GM18868 (cell line): ENCODE measurements at regions not wholly inside any gene's neighbourhood (a gene's known extent, or its start where the extent isn't known, plus 50 kb on each side); places are given as distances from the start of the nearest gene placed in this dataset.

ENCODE experiments used
- ATAC-seq: cut with Tn5 transposase; IDR thresholded peaks from one replicate; pipeline ENCODE4 v1.9.1; 2021; ENCODE audit warnings: mild to moderate bottlenecking, moderate library complexity; ENCODE audit not compliant: unreplicated experiment

- peak; percentile 62 for ATAC-seq
Observed at GRCh38 chr13:108360139-108360538, 90.6 kb downstream of the TNFSF13B start.

- ATAC-seq: no peak
Observed at GRCh38 chr13:108361769-108362168, 92.3 kb downstream of the TNFSF13B start.

DNA sequence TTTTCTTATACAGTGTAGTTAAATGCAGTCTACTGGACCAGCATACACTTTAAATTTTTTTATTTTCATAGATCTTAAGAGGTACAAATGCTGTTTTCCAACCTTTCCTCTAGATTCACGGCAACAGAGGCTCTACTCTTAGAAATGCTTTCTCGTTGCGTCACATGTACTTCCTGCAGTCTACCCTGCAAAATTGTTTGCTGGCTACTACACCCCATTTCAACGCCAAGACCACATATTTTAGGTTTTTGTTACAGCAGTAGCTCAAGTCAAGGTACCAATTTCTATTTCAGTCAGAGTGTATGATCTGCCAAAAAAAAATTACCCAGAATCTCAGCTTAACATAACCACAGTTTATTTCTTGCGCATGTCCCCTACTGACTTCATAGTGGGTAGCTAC is 94.1 kb downstream of the TNFSF13B start:
- no peak for ATAC-seq

DNA sequence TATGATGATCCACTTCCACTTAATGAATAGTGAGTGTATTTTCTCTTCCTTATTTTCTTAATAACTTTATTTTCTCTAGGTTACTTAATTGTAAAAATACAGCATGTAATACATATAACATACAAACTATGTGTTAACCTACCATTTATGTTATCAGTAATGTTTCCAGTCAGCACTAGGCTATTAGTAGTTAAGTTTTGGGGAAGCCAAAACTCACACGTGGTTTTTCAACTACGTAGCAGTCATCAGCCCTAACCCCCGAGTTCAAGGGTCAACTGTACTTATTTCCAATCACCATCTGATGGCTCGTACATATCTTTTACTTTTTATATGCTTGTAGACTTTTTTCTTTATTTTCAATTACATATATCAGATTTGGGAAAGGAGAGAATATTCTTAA is 95.7 kb downstream of the TNFSF13B start:
- no peak for ATAC-seq

- no peak for ATAC-seq
Observed at GRCh38 chr13:108368250-108368905, 98.9 kb downstream of the TNFSF13B start.

DNA sequence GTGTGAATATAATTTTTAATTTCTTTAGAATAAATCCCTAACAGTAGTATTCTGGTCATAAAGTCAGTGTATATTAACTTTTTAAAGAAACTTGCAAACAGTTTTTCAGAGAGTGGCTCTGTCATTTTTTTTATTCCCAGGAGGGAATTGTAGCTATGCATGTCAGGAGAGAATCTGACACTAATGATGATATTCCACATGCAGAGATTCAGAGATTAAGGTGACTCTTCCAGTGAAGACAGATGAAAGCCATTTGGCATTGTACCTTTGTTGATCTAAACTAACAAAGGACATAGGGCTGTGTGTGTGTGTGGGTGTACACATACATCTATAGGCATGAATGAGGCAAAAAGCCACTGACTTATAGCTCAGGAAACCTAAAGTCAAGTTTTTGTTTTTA is 99.9 kb downstream of the TNFSF13B start:
- ATAC-seq: no peak

DNA sequence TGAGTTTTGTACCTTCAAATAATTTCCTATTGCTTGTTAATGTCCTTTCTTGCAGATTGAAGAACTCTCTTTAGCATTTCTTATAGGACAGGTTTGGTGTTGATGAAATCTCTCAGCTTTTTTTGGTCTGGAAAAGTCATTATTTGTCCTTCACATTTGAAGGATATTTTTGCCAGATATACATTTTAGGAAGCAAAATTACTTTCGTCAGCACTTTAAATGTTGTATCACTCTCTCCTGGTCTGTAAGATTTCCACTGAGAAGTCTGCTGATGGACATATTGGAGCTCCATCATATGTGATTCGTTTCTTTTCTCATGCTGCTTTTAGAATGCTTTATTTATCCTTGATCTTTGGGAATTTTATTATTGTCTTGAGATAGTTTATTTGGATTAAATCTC is 105.5 kb downstream of the TNFSF13B start:
- no peak for ATAC-seq

GRCh38 chr13:108375772-108376171 is 106.3 kb downstream of the TNFSF13B start:
- no peak for ATAC-seq

DNA sequence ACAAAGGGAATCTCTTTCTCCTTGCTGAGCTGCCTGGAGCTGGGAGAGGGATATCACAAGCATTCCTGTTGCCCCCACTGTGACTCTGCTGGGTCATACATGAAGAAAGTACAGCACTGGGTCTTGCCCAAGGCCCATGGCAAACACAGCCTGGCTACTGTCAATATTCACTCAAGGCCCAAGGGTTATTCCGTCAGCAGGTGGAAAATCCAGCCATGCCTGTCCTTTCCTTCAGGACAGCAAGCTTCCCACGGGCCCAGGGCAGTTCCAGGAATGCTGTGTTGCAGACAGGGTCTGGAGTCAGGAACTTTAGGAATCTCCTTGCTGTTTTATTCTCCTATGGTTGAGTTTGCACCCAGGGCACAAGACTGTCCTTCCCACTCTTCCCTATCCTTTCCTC is 106.8 kb downstream of the TNFSF13B start:
- no peak for ATAC-seq

DNA sequence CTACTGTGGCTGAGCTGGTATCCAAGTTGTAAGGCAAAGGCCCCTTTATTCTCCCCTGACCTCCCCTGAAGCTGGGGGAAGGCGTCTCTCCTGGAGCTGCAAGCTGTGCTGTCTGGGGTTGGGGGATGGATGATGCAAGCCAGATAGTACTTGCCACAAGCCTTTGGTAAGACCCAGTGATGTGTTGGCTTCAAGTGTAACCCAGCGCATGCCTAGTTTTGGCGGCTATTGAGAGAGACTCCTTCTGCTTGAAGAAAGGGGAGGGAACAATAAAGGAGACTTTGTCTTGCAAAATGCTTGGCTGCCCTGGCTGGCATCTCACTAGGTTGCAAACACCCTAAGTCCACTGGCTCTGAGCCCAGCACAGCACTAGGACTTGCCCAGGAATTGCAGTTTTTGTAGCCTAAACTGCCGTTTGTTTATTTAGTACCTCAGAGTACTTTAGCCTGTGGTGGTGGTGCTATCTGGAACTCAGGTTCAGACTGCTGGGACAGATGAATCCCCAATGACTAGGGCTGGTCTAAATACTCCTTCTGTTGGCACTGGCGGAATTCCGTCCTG is 108.2 kb downstream of the TNFSF13B start:
- no peak for ATAC-seq

DNA sequence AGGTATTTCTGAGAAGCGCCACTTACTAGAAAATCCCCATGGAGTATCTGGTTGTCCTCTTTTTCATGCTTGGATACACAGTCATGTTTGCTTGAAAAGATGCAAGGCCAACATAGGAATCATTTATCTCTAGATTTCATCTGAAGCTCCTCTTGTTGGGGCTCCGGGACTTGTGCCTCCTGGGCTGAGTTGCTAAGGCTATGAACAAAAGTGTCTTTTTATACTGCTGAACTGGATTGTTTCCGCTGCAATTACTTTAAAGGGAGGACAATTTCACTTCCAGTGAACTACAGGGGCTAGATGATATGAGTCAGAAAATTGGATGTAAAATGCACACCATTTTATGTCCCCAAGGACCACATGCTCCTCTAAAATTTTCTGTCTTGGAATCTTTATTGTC is 114.1 kb downstream of the TNFSF13B start:
- ATAC-seq: no peak

DNA sequence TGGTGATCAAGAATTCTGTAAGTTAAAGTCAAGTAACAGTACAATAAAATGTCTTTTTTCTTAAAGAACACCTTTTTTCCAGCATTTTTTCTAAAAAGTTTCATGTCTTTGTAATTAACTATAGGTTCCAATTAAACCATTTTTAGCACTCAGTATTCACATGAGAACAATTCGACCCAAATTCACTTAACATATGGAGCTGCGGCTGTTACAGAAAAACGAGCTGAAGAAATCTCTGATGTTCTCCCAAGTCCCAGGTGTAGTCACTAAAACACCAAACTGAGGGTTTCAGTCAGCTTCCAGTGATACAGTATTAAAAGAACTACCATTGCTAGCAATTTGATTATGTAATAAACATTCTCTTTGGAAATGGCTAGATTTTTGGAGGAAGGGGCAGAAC is 117.6 kb downstream of the TNFSF13B start:
- ATAC-seq: no peak

DNA sequence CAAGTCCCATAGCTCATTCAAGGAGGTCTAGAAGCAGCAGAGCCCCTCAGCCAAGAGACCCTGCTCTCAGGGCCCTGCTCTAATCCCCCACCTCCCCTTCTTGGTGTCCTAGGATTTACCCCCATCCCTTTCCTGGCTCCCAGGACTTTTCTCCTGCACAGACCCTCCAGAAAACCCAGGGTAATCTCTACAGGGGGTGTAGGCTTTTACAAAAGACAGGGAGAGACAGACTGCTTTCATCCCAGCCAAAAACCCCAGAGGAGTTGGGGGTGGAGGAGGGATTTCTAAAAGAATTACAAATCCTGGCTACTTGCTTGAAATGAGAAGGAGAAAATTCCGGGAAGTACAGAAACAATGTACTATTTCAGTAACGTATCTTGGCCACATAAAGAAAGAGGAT is 133.3 kb downstream of the TNFSF13B start:
- no peak for ATAC-seq

DNA sequence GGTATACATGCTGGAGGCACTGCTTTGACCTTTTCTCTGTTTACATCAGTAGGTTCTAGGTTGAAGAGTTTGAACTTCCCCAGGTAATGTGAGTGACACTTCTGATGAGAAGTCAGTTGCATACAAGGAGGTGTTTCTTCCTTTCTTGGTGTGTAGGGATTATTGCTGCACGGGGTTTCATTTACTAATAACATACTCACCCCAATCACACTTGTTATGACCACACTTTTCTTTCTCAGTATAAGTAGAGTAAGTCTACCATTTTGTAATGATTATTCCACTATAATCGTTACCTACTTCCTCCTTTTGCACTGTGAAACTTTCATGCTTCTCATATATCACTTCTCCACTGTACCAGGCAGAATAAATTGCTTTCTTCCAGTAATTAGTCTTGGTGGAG is 138.0 kb downstream of the TNFSF13B start:
- ATAC-seq: peak; percentile 76

GRCh38 chr13:108408672-108409071 is 139.2 kb downstream of the TNFSF13B start:
- ATAC-seq: no peak

DNA sequence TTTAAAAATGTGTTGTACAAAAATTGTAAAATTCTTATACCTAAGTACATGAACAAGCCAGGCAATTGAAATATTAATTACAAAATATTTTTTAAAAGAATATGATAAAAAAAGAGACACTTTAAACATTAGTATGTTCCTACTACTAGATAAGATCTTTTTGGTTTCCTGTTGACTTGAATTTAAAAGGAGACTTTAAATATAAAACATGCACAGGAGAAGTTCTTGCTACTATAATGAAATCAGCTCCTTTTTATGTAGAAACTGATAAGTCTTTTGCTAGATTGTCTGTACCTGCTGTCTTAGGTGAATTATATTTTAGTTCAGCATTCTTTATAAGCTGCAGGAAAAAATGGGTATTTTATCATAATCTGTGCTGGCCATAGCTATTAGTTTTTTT is 140.2 kb downstream of the TNFSF13B start:
- no peak for ATAC-seq

GRCh38 chr13:108419768-108420167 is 150.2 kb downstream of the TNFSF13B start:
- ATAC-seq: no peak

GRCh38 chr13:108425056-108425455 is 155.5 kb downstream of the TNFSF13B start:
- ATAC-seq: no peak

GRCh38 chr13:108426893-108427292 is 157.4 kb downstream of the TNFSF13B start:
- no peak for ATAC-seq

GRCh38 chr13:108427355-108427754 is 157.8 kb downstream of the TNFSF13B start:
- ATAC-seq: no peak

DNA sequence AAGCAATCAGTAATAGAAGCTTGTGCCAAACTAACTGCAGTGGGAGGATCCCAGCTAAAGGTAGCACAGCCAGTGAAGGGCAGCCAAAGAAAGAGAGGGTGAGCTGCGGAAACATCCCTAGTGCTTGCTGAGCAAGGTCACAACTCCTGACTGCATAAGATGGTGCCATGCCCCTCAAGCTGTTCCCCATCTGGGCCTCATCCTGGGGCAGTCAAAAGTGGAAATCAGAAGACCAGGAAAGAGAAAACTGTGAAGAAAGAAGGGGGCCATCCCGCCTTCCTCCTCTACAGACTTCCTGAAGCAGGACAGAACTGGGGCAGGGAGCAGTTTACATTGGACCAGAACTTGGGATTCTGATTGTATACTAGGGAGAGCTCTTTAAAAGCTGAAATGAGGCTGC is 159.2 kb downstream of the TNFSF13B start:
- no peak for ATAC-seq

DNA sequence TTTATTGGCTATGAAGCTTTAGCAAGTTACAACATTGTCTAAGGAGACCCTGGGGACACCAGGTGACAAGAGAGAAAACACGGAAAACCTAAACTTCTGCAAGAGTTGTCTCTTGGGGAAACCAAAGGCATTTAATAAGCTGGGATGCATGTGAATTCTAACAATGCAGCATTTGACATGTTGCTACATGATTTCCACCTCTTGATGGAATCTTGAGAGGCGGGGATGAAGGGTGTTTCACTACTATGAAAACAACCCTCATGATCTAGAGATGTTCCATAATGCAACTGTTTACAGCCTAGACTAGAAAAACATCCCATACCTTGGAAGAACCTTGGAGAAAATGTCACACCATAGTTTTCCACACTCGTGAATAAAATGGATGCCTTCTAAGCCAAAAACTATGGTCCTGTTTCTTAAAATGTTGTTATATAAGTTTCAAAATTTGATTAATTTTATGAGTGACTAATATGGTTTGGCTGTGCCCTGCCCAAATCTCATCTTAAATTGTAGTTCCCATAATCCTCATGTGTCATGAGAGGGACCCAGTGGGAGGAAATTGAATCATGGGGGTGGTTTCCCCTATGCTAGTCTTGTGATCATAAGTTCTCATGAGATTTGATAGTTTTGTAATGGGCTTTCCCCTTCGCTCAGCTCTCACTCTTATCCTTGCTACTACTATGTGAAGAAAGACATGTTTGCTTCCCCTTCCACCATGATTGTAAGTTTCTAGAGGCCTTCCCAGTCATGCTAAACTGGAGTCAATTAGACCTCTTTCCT is 164.6 kb downstream of the TNFSF13B start:
- ATAC-seq: no peak
